A673 (cell line): ENCODE measurements at regions not wholly inside any gene's neighbourhood (a gene's known extent, or its start where the extent isn't known, plus 50 kb on each side); places are given as distances from the start of the nearest gene placed in this dataset.

Source experiments
- EZH2 ChIP-seq: fragments of 200-600 bp; sonication (generic); IDR thresholded peaks from 2 replicates; pipeline ENCODE4 v1.6.1; 2017; ENCODE audit warnings: borderline replicate concordance, low read depth, mild to moderate bottlenecking, mixed read lengths, antibody characterized with exemption, low read length; ENCODE audit not compliant: poor library complexity, severe bottlenecking
- TF ChIP-seq, protein P1 (sequence below): fragments of 300-800, 200-600 bp; sonication (generic); conservative IDR thresholded peaks from 2 replicates; pipeline ENCODE4 v1.5.1; 2017; ENCODE audit warnings: low read depth, mild to moderate bottlenecking, antibody characterized with exemption, low read length, moderate library complexity, mixed read lengths

- TF ChIP-seq, protein P1, sequence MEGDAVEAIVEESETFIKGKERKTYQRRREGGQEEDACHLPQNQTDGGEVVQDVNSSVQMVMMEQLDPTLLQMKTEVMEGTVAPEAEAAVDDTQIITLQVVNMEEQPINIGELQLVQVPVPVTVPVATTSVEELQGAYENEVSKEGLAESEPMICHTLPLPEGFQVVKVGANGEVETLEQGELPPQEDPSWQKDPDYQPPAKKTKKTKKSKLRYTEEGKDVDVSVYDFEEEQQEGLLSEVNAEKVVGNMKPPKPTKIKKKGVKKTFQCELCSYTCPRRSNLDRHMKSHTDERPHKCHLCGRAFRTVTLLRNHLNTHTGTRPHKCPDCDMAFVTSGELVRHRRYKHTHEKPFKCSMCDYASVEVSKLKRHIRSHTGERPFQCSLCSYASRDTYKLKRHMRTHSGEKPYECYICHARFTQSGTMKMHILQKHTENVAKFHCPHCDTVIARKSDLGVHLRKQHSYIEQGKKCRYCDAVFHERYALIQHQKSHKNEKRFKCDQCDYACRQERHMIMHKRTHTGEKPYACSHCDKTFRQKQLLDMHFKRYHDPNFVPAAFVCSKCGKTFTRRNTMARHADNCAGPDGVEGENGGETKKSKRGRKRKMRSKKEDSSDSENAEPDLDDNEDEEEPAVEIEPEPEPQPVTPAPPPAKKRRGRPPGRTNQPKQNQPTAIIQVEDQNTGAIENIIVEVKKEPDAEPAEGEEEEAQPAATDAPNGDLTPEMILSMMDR, result no peak
- no peak for TF ChIP-seq EZH2
Observed at GRCh38 chrX:126063984-126064383, 102.1 kb downstream of the DCAF12L2 start.
